NCI-H524 treated with DMSO at 0.1 percent for 48 hours (cell line): ENCODE measurements at regions not wholly inside any gene's neighbourhood (a gene's known extent, or its start where the extent isn't known, plus 50 kb on each side); places are given as distances from the start of the nearest gene placed in this dataset.
"Not testable (repeated sequence)": the region's sequence is repeated elsewhere in the genome, so short reads cannot be mapped to it uniquely, and the experiment has no call there.

ENCODE experiments used
- DNase-seq: peaks from one replicate; lab custom pipeline; 2025; lab: John Stamatoyannopoulos, UW

- no peak for DNase-seq
Measured at GRCh38 chrX:94600077-94600476, 926.1 kb downstream of the FAM133A start.

GRCh38 chrX:94612140-94612539 is 938.1 kb downstream of the FAM133A start:
- DNase-seq: no peak

- no peak for DNase-seq
Measured at GRCh38 chrX:94633237-94633636, 959.2 kb downstream of the FAM133A start.

- no peak for DNase-seq
Measured at GRCh38 chrX:94635003-94635402, 961.0 kb downstream of the FAM133A start.

GRCh38 chrX:94645726-94646125 is 971.7 kb downstream of the FAM133A start:
- DNase-seq: no peak

GRCh38 chrX:94655180-94655579 is 981.2 kb downstream of the FAM133A start:
- no peak for DNase-seq

- DNase-seq: no peak
Measured at GRCh38 chrX:94662689-94663088, 988.7 kb downstream of the FAM133A start.

GRCh38 chrX:94676285-94676684 is 1002.3 kb downstream of the FAM133A start:
- no peak for DNase-seq

- DNase-seq: no peak
Measured at GRCh38 chrX:94686071-94686470, 1012.1 kb downstream of the FAM133A start.

- DNase-seq: no peak
Measured at GRCh38 chrX:94695910-94696309, 1021.9 kb downstream of the FAM133A start.

GRCh38 chrX:94704348-94705256 is 1030.6 kb downstream of the FAM133A start:
- DNase-seq: not testable (repeated sequence)

- no peak for DNase-seq
Measured at GRCh38 chrX:94721386-94721785, 1047.4 kb downstream of the FAM133A start.

GRCh38 chrX:94722578-94722977 is 1048.6 kb downstream of the FAM133A start:
- DNase-seq: no peak

GRCh38 chrX:94742772-94743171 is 1068.8 kb downstream of the FAM133A start:
- no peak for DNase-seq

- DNase-seq: no peak
Measured at GRCh38 chrX:94743478-94743877, 1069.5 kb downstream of the FAM133A start.

GRCh38 chrX:94744786-94745185 is 1070.8 kb downstream of the FAM133A start:
- no peak for DNase-seq

GRCh38 chrX:94751611-94752010 is 1077.6 kb downstream of the FAM133A start:
- DNase-seq: no peak

- DNase-seq: no peak
Measured at GRCh38 chrX:94752434-94753169, 1078.6 kb downstream of the FAM133A start.

- DNase-seq: no peak
Measured at GRCh38 chrX:94758130-94758529, 1084.1 kb downstream of the FAM133A start.

GRCh38 chrX:94775640-94776039 is 1101.6 kb downstream of the FAM133A start:
- no peak for DNase-seq

- no peak for DNase-seq
Measured at GRCh38 chrX:94813541-94813940, 1139.5 kb downstream of the FAM133A start.

GRCh38 chrX:94814216-94814615 is 1140.2 kb downstream of the FAM133A start:
- no peak for DNase-seq

GRCh38 chrX:94830717-94831116 is 1156.7 kb downstream of the FAM133A start:
- no peak for DNase-seq
